HG03460 (cell line): ENCODE measurements at regions not wholly inside any gene's neighbourhood (a gene's known extent, or its start where the extent isn't known, plus 50 kb on each side); places are given as distances from the start of the nearest gene placed in this dataset.

Source experiments
- ATAC-seq: cut with Tn5 transposase; IDR thresholded peaks from one replicate; pipeline ENCODE4 v1.9.1; 2021; ENCODE audit not compliant: unreplicated experiment

DNA sequence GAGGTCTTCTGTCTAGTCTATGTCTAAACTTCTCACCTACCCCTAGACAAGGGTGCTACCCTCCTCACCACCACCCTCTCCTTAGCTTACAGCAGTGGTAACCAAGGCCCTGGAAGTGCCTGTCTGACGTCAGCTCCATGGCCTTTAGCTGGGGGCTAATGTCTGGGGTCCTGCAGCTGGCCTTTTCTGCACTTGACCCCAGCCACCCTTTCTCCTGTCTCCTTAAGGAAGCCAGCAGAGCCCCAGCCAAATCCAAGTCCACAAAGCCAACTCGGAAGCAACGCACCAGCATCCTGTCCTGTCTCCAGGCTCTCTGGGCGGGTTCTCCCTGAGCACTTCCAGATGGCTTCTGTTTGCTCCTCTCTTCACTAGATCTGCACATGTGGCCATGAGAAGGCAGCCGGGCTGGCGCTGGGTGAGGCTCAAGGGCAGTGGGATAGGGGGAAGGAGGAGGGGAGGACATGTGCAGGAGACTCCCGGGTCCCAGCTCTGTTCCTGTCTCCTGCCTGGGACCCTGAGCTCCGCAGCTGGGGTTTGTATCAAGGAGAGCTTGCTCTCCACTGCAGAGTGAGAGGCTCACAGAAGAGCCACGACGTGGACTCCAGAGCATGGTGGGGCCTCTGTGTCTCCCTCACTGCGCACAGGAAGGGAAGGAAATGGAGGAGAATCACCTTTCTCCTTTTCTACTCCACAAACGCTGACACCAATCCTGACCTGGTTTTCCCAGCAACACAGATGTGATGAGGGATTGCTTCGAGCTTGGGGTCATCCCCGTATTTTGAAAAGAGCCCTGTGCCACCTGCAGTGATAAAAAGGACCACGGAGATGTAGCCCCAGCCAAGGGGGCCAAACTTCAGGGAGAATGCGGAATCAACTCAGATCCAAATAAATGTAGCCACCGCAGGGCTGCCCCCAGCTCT is 204.2 kb downstream of the USP12 start:
- ATAC-seq = no peak

DNA sequence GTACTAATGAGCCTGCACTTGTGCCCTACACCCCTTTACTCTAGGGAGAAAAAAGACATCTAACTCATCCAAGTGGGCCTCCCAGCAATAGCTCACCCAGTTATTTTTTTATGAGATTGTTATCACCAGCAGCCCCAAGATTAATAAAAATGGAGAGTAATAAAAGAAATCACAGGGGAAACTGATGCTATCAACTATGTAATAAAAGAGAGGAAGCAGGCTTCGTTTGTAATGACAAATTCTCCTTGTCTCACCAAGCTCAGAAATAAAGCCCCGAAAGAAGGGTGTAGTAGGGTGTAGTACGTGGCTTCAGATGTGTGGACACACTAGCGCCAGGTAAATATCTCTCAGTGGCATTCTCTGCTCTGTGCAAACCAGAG is 204.9 kb downstream of the USP12 start:
- ATAC-seq = no peak

DNA sequence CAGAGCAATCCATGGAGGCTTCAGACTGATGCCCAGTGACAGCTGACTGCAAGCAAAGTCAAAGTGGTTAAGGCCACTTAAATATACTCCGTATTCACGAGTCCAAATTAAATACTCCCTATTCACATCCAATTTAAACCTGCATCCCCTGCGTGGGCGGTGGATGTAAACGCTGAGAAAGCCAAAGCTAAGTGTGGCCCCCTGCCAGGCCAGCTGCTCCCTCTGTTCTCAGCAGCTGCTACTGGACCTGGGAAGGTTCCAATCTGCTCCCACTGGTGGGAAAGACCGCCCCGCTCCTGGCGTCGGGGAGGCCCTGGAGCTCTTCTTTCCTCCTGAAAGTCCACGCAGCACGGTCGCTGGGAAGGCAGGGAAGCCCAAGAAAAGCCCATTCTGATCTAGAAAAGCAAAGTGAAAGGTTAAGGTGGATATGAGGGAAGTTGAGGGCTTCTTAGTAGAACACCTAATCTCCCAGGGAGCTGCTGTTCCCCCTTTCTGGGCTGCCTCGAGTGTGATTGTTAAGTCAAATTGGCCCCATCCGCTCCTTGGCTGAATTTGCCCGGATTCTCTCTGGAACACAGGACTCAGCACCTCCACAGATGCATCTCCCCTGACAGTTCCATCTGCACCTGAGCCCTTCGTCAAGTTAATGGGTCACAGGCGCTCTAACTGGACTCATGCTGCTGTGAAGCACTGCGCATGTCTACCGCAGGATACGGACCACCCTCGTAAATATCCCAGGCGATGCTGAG is 205.5 kb downstream of the USP12 start:
- ATAC-seq = no peak

DNA sequence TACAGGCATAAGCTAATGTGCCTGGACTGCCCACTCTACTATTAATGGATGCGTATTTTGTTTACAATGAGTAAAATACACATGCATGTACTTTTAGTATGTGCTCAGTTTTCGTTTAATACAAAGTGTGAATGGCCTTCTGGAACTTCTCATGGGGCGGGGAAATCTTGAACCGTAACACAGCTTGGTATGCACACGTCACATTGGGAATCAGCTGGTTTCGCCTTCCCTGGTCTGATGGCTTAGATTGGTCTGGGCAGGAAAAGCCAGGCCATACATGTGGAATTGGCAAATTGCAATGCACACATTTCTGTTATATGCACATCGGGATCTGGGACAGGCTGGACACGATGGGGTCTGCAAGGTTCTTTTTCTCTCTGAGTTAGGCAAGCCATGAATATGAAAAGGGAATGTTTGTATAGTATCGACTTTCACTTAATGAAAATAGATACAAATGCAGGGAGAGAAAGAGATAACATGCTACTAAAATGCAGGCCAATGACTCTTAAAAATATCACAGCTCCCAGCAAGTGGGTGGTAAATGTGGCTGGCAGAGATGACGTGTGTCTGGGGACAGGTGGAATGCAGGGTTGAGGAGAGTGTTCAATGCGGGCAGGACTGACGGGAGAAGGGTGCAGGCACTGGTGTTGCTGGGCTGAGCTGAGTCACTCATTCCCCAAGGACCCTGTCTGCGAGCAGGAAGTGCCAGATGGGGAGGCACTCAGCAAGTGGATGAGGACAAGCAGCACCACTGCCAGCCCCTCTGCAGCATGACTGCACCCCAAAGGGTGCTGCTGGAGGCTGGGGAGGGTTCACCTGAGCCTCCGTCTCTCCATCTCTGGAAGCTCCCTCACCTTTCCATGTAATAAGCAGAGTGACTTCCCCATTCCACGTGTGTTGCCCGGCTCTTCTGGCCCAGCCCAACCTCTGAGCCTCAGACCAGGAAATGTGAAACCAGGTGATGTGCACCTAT is 204.0 kb upstream of the GPR12 start:
- ATAC-seq = no peak

DNA sequence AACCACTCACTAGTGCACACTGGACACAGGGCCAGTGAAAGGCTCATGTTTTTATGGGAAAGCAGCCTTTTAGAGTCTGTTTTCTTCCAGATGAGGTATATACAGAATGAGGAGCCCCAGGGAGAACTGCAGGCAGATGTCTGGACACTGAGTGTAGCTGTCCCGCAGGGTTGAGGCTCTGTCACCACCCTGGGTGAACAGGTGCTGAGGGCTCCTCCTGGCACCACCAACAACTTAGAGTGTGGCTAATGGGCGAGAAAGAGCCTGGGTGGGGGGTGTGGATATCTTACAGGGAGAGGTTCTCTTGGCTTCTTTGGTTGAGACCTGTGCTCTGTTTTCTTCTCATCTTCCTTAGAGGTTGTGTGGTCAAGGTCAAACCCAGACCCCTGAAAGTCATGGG is 202.1 kb upstream of the GPR12 start:
- no peak for ATAC-seq

DNA sequence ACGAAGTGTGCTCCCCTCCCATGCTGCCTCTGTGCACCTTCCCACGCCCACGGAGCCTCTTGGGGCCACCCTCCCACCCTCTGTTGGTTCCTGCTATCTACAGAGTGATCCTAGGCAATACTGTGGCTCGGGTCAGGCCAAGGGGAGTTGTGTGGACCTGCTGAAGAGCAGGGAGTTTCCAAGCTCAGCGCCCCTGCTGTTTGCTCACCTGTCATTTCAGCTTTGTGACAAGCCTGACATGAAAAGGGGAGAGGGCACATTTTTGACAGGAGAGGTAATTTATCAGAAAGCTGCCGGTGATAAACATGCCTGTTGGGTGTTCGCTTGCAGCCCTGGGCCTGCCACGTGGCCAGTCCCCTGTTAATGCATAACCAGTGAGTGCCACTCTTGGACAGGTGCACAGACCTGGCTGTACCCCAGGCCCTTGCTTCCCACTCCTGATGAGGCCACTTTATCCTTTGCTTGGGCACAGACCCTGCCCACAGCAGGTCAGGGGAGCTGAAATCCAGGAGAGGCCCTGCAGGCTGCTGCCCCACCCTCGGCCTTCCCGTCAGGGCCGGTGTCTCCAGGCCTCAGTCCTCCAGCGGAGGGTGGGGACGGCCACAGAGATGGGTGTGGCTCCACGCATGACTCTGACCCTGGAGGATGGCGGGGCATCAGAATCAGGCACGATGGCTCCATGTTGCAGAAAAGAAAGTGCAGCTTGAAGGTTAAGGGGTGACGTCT is 201.5 kb upstream of the GPR12 start:
- no peak for ATAC-seq

DNA sequence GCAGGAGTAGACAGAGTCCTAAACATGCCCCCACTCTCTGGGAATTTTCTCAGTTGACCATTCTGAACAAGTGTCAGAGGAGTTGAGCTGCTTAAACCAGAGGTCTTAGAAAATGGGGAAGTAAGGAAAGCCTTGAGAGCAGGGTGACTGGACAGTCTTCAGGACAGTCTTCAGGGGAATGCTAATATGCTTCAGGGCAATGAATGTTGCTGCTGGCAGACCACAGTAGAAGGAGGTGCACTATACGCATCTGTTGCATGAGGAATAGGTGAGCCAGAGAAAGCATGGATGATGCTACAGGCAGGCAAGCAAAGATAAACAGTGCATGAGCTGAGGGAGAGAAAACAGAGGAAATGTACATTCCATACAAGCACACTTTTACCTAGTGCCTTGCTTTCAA is 196.6 kb upstream of the GPR12 start:
- no peak for ATAC-seq

DNA sequence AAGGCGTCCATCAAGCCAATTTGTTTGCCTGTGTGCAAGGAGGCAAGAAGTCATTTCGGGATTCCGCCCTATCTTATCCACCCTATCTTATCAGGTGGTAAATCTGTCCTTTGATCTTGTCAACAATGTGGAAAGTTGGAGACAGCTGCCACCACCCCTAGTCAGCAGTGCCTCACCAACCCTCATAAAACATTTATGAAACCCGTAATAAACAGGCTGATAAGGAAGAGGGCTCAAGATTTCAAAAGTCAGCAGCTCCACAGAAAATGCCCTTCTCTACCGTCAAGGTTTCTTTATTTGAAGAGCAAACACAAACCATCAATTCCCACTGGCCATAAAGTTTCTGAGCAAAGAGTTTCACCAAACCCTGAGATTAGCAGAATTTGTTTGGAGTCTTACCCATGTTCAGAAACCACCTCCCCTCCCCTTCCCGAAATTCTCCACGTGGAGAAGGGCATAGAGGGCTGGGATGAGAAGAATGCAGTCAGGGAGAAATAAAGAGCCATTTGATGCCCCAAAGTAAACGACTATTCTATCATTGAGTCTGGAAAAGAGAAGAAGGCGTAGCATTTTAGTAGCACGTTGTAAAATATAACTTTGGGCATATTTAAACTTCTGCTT is 196.0 kb upstream of the GPR12 start:
- no peak for ATAC-seq

DNA sequence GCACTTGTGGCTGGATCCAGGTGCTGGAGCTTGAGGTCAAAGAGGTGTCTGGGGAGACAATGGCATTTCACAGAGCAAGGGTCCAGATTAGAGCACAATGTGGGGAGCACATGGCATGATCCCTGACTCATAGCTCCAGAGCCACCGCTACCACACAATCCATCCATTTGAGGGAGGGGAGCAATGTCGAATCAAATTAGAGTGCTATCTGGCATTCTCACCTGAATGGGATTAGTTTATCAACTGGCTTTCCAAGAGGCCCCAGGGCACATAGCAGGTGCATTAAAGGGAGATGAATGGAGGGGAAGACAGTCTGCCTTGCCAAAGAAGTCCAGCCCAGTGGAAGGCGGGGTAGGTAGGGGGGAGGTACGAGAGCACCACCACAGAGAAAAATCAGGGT is 194.4 kb upstream of the GPR12 start:
- no peak for ATAC-seq

DNA sequence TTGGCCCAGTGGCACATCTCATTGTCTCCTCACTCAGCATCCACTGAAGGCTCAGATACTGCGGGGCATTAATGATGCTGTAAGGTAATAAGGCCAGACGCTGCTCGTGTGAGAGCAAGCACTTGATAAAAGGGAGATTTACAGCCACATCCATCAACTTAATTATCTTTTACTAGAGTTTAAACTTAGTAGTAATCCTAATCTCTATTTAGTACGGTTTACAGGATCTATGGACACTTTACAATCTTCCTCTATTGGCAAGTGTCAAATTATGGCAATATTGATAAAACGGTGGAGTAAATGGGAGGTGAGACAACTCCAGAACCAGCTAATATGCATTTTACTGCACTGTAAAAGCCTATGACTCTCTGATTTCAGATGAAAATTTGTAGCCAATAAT is 192.7 kb upstream of the GPR12 start:
- ATAC-seq = no peak

DNA sequence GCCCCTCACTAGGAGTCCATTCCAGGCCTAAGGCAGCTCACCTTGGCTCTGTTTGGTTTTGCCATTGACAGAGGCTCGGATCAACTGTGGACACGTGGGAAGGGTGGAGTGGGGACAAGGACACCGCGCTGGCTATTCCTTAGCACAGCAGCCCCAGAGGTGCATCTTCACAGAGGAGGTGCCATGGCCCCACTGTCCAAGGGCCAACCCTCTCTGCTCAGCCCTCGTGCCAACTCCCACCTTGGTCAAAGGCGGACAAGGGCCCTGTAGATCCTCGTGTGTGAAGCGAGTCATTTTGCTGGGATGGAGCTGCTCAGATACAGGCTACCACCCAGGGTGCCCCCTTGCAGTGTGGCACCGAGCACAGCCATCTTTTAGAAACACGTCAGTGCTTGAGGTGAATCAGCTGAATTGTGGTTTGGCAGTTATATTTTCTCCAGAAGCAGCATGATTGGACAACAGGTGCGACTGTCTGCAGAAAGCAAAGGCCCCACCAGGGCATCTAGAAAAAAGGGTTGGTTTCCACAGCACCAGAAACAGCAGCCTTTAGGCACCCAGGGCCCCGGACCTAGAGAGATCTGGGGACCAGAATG is 192.1 kb upstream of the GPR12 start:
- ATAC-seq = no peak

DNA sequence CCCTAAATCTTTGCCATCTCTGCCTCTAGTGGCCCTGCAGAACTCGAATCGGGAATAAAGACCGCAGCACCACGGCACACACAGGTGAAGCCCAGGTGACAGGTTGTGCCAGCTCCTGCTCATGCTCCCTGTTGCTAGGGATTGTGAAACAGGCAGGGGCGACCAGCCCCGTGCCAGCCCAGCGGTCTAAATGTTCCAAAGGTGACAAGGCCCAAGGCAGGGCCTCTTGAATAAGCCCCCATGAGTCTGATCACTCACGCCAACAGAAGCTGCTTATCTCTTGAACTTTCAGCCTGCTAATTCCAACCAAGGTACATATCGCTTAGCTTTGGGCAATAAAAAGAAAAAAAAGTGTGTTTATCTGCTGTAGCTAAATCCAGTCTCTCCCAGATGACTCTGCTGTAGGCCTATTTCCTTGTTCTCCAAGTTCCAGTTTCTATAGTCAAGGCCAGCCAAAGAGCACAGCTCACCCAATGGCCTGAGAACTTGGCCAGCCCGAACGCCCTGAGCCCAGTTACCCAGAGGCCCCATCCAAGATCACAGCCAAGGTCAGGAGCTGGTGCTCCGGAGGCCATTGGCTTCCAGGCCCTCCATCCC is 191.1 kb upstream of the GPR12 start:
- ATAC-seq = no peak

DNA sequence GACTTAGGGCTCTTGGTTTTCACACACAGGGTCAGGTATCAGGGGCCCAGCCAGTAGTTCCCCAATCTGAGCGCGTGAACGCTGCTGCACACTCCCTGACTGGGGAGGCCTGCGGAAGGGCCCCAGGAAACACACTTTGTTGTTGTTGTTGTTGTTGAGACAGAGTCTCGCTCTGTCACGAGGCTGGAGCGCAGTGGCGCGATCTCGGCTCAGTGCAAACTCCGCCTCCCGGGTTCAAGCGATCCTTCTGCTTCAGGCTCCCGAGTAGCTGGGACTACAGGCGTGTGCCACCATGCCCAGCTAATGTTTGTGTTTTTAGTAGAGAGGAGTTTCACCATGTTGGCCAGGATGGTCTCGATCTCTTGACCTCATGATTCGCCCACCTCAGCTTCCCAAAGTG is 190.4 kb upstream of the GPR12 start:
- ATAC-seq = no peak

DNA sequence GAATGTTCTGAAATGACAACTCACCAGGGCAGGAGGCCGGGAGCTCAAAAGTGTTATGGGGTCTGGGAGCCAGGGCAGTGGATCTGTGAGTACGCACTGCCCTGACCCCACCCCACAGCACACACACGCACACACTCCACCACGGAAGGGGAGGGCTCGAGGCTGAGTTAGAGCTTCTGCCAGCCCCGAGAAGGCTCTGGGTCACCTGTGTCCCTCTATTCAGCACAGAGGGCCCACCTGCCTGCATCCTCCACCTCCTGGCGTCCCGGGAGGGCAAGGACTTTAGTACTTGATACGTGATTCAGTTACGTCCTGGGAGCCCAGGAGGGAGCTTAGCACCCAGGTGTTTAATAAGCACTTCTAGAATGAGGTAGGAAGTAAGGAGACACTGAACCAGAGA is 190.0 kb upstream of the GPR12 start:
- no peak for ATAC-seq

DNA sequence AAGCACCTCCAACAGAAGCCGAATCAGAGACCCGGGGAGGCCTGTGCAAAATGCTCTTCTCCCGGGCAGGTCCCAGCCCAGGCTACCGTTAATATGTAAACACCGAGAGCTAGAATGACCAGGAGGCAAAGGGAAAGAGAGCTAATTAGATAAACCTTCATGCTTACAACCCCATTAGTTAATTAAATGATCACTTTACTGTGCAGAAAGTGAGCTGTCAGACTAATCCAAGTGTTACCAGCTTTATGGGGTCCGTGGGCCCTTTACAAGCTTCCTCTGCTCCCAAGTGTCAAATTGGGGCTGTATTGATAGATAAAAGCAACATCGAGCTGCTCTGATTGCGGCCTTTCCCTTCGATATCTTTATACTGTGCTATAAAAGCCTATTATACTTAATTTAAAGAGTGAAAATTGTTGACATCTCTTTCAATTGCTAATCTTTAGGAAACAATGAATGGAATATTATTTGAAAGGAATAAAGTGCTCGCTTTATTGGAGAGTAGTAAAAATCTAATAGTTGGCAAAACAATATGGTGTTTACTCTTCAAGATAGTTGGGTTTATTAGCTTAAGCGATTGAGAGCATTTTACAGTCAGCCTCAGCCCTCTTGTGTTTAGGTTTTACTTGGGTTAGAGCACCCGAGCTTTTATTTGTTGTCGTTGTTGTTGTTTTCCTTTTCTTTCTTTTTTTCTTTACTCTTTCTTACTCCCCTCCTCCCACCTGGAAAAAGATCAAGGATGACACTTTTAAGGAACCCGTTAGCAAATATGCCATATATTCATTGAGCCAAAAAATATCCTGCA is 189.3 kb upstream of the GPR12 start:
- ATAC-seq = no peak

DNA sequence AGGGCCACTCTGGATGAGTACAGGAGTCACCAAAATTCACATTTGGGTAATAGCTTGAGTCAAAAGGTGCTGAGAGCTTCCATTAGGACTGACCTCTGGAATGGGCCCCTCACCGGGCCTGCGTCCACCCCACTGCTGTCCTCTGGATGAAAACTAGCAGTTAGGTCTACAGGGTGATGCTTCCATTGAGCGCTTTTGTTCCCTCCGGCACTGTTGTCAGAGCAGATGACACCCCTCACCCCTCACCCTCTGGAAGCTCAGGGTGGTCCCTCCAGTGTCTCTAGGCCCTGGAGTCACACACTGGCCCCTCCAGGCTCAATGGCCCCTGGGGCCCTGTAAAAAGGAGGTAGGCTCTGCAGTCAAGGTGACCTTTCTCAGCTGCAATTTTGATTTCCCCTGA is 187.8 kb upstream of the GPR12 start:
- ATAC-seq = no peak

DNA sequence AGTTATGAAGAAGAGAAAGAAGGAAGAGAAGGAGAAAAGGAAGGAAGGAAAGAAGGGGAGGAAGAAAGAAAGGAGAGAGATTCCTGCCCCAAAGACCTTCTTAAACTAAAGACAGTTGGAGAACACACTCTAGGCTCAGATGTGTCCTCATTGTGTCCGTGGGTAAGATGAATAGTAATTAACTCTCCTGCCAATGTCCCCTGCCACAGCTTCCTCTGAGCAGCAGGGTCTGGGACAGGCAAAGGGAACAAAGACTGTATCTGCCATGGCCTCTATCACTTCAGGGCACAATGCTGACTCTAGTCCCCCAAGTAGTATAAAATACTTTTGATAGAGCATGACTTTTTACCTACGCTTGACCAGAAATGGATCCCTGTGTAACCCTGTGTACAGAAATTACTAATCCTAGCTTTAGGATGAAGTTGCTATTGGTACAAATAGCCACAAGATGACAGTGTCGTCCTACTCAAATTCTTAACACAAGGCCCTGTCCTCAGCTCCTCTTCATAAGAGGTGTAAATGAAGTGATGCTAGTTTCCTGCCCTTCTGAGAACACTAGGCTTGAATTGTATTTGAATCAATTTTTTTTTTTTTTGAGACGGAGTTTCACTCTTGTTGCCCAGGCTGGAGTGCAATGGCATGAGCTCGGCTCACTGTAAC is 186.2 kb upstream of the GPR12 start:
- ATAC-seq = no peak

DNA sequence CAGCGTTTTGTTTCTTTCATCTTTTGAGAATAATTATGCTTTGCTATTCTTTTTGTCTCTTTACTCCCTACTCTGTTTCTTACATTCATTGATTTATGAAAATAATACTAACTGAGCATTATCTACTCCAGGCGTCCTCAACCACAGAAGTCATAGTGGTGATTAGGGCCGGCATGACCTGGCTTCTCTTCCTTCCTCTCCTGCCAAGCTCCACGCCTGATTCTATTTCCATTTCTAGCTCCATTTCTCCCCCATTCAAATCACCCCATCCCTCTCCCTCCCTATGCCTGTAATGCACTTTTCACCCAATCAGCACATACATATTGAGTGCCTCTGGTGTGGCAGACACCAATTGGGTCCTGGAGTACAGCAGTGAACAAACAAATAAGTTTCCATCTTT is 183.2 kb upstream of the GPR12 start:
- no peak for ATAC-seq
